VCaP (cell line): ENCODE measurements at regions not wholly inside any gene's neighbourhood (a gene's known extent, or its start where the extent isn't known, plus 50 kb on each side); places are given as distances from the start of the nearest gene placed in this dataset.
A peak's percentile ranks its signal among the peaks of the same experiment; 100 is the strongest.

Source experiments
- H3K27ac ChIP-seq: fragments of 450-650 bp; 2 replicates; pipeline ENCODE4 v1.5.1; 2017
- TF ChIP-seq, protein P1 (sequence below): fragments of 450-650 bp; conservative IDR thresholded peaks from 2 replicates; pipeline ENCODE4 v1.5.1; 2017; ENCODE audit warnings: mild to moderate bottlenecking, moderate library complexity

DNA sequence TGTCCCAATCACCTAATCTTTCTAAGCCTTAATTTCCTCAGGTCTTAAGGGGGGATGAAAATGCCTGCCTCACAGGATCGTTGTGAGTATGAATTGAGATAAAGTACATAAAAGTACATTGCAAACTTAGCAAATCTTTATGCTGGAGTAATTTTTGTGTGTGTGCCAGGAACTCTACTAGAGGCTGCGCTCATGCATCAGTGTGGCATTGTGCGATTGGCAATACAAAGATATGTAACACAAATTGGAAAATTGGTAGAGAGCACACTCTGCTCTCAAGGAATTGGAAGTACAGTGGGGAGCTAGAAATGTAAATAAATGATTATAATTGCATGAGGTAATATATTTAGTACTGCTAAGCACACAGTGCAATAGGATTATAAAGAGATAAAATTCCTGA lies 398.3 kb downstream of the DUSP10 start:
- no peak overlapping the region for H3K27ac ChIP-seq

DNA sequence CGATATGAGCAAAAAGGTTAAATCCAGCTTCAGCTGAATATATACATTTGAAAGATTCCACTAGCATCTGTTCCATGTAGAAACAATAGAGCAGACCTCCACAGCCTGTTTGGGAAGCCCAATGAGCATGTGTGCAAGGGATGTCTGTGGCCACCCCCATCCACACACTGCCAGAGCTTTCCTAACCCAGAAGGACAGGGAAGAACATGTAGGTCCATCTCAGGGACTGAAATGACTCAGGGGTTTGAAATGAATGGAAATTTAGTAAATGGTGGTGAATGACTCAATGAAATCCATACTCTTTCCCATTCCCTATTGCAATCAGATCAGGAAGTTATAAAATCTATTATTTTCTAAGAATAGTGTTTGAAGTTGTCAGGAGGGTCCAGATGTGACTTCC lies 397.2 kb downstream of the DUSP10 start:
- TF ChIP-seq, protein P1, sequence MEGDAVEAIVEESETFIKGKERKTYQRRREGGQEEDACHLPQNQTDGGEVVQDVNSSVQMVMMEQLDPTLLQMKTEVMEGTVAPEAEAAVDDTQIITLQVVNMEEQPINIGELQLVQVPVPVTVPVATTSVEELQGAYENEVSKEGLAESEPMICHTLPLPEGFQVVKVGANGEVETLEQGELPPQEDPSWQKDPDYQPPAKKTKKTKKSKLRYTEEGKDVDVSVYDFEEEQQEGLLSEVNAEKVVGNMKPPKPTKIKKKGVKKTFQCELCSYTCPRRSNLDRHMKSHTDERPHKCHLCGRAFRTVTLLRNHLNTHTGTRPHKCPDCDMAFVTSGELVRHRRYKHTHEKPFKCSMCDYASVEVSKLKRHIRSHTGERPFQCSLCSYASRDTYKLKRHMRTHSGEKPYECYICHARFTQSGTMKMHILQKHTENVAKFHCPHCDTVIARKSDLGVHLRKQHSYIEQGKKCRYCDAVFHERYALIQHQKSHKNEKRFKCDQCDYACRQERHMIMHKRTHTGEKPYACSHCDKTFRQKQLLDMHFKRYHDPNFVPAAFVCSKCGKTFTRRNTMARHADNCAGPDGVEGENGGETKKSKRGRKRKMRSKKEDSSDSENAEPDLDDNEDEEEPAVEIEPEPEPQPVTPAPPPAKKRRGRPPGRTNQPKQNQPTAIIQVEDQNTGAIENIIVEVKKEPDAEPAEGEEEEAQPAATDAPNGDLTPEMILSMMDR = no peak
- no peak overlapping the region for H3K27ac ChIP-seq

More for the DNA sequence above, 398.3 kb downstream of the DUSP10 start:
- TF ChIP-seq, protein P1 = no peak

- no peak overlapping the region for H3K27ac ChIP-seq
- TF ChIP-seq, protein P1 = no peak
Measured at GRCh38 chr1:221347706-221348105, 394.2 kb downstream of the DUSP10 start.

GRCh38 chr1:221350091-221350490 lies 391.8 kb downstream of the DUSP10 start:
- TF ChIP-seq, protein P1 = no peak
- no peak overlapping the region for H3K27ac ChIP-seq

DNA sequence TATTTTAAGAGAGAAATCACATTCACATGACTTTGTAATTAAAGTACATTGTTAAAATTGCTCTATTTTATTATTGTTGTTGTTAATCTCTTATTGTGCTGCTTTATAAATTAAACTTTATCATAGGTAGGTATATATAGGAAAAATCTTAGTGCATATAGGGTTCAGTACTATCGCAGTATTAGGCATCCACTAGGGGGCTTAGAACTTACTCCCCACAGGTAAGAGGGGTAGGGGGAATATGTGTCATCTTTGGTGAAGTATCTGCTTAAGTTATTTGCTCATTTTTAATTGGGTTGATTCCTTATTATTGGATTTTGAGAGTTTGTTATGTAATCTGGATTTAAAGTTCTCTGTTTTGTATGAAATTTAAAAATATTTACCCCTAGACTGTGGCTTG lies 385.2 kb downstream of the DUSP10 start:
- no peak overlapping the region for H3K27ac ChIP-seq
- TF ChIP-seq, protein P1 = peak; percentile 21

DNA sequence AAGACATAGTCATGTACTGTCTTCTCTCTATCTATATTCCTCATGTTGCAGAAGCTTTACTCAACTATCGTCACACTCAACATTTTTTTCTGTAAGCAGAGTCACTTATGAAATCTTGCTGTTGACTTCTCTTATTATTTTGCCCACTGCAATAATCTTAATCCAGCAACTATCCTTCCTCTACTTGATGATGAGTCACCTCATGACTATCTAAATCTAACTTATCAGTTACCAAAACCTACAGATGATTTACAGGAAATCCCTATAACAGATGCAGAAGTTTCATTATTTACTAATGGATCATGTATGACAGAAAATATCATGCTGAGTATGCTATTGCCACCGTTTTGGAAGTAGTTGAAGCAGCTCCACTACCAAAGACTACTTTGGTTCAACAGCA lies 378.9 kb downstream of the DUSP10 start:
- TF ChIP-seq, protein P1 = no peak
- H3K27ac ChIP-seq = no peak overlapping the region

DNA sequence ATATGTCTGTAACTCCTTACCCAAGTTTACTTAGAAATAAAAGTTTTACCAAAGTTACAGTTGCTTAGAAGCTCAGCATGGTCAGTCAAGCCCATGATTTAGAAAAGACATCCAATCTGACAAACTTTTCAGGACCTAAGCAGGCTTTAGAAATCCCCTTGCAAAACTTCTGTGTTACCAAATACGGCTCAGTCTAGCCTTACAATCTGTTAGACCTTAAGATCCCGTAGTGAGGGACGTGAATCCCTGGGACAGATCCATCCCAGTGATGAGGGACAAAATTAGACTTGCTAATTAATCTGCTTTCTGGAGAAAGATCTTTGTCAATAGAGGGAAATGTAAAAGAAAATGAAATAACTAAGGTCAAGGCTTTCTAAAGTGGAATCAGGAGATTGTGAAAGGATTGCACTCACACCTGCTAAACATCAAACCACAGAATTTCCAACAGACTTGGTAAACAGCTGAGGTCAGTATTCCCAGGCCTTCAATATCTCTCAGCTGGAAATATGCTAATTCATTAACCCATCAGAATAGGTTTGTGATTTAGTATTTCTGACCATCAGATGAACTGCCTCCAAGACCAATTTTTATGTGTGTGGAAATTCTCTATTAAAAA lies 375.3 kb downstream of the DUSP10 start:
- H3K27ac ChIP-seq = no peak overlapping the region
- TF ChIP-seq, protein P1 = no peak
